H1 (cell line): ENCODE measurements at regions not wholly inside any gene's neighbourhood (a gene's known extent, or its start where the extent isn't known, plus 50 kb on each side); places are given as distances from the start of the nearest gene placed in this dataset.
"Not testable (repeated sequence)": the region's sequence is repeated elsewhere in the genome, so short reads cannot be mapped to it uniquely, and the experiment has no call there.

Experiments used
- CTCF ChIA-PET: fragments of 300-600 bp; sonication (Branson Sonifier 250); formaldehyde crosslinking; loops from one replicate; lab custom pipeline; 2021; ENCODE audit not compliant: partially characterized antibody; lab: Charles Lee
- POLR2A ChIA-PET: fragments of 300-600 bp; sonication (Branson Sonifier 250); formaldehyde crosslinking; loops from one replicate; lab custom pipeline; 2021; ENCODE audit warnings: inconsistent platforms; ENCODE audit not compliant: partially characterized antibody; lab: Charles Lee
- DNase-seq, 2 experiments: peaks; one replicate each; pipeline versions ENCODE4 v3.0.0 to v3.0.0-alpha.2; 2010 to 2022; ENCODE audit warnings: low spot score in 2 of 2, low read depth in 1 of 2, mixed read lengths in 1 of 2
- FAIRE-seq: peaks from 2 replicates; lab custom pipeline; 2011; peaks lifted over from hg19 to GRCh38; lab: Jason Lieb, UNC
- H2AFZ ChIP-seq: 2 replicates; pipeline ENCODE4 v1.8.1; 2012; ENCODE audit warnings: low read length, inconsistent platforms
- H2AK5ac ChIP-seq: 2 replicates; pipeline ENCODE4 v1.6.1; 2013; ENCODE audit warnings: low read depth, low read length
- H2BK120ac ChIP-seq: replicated peaks from 2 replicates; pipeline ENCODE3; 2013; ENCODE audit warnings: low read depth, low read length, inconsistent platforms
- H2BK12ac ChIP-seq: 2 replicates; pipeline ENCODE4 v1.6.1; 2013; ENCODE audit warnings: low read depth, low read length
- H2BK15ac ChIP-seq: 2 replicates; pipeline ENCODE4 v1.6.1; 2013; ENCODE audit warnings: low read length
- H2BK20ac ChIP-seq: 2 replicates; pipeline ENCODE4 v1.6.1; 2013; ENCODE audit warnings: low read length
- H2BK5ac ChIP-seq: 2 replicates; pipeline ENCODE4 v1.6.1; 2013; ENCODE audit warnings: low read depth, low read length
- H3K14ac ChIP-seq: 2 replicates; pipeline ENCODE4 v1.6.1; 2013; ENCODE audit warnings: inconsistent platforms; ENCODE audit not compliant: insufficient read length
- H3K18ac ChIP-seq: 2 replicates; pipeline ENCODE4 v1.6.1; 2013; ENCODE audit warnings: low read length; ENCODE audit errors: extremely low read depth
- H3K23ac ChIP-seq: 2 replicates; pipeline ENCODE4 v1.6.1; 2013; ENCODE audit warnings: inconsistent platforms; ENCODE audit not compliant: insufficient read length
- H3K23me2 ChIP-seq: 2 replicates; pipeline ENCODE4 v1.6.1; 2013; ENCODE audit warnings: low read depth, low read length
- H3K27ac ChIP-seq: 2 replicates; pipeline ENCODE4 v1.6.1; 2011; ENCODE audit warnings: low read depth, low read length, inconsistent platforms
- H3K27me3 ChIP-seq, 4 experiments: replicated peaks in 1 of 4; 1 replicate in 1 of 4; 2 replicates in 3 of 4; pipeline versions ENCODE4 v1.6.1 to v1.8.1; 2011 to 2013; ENCODE audit warnings: low read length in 3 of 4, mild to moderate bottlenecking in 3 of 4, inconsistent platforms in 2 of 4, mixed read lengths in 2 of 4, moderate library complexity in 1 of 4; ENCODE audit not compliant: control insufficient read depth in 3 of 4, insufficient read depth in 3 of 4; ENCODE audit errors: extremely low read depth in 1 of 4
- H3K36me3 ChIP-seq, 4 experiments: 2 replicates each; pipeline versions ENCODE4 v1.6.1 to v1.8.1; 2011 to 2013; ENCODE audit warnings: mild to moderate bottlenecking in 4 of 4, low read length in 3 of 4, moderate library complexity in 2 of 4, control low read depth in 1 of 4, inconsistent platforms in 1 of 4; ENCODE audit not compliant: insufficient read depth in 4 of 4, control insufficient read depth in 2 of 4
- H3K4ac ChIP-seq: replicated peaks from 2 replicates; pipeline ENCODE3; 2013; ENCODE audit warnings: low read length, low read depth, mixed read lengths, inconsistent platforms; ENCODE audit not compliant: insufficient read length
- H3K4me1 ChIP-seq, 4 experiments: replicated peaks in 1 of 4; 1 replicate in 1 of 4; 2 replicates in 3 of 4; pipeline versions ENCODE4 v1.6.1 to v1.8.1; 2011 to 2013; ENCODE audit warnings: low read length in 3 of 4, inconsistent platforms in 2 of 4, mixed read lengths in 1 of 4; ENCODE audit not compliant: insufficient read depth in 4 of 4, control insufficient read depth in 3 of 4
- H3K4me2 ChIP-seq, 2 experiments: 2 replicates each; pipeline versions ENCODE4 v1.6.1 to v1.8.1; 2011 to 2013; ENCODE audit warnings: low read depth in 2 of 2, low read length in 2 of 2, control low read depth in 1 of 2, inconsistent platforms in 1 of 2, mild to moderate bottlenecking in 1 of 2; ENCODE audit not compliant: insufficient read depth in 1 of 2
- H3K4me3 ChIP-seq, 4 experiments: fragments of 200-600, 300-600 bp in 1 of 4; sonication (generic), shearing (Covaris generic), sonication (Bioruptor Twin) in 1 of 4; 2 replicates each; pipeline versions ENCODE4 v1.5.1 to v1.8.1; 2011 to 2016; ENCODE audit warnings: low read length in 4 of 4, low read depth in 3 of 4, control low read depth in 2 of 4, inconsistent platforms in 2 of 4, mild to moderate bottlenecking in 2 of 4, mixed read lengths in 1 of 4, moderate library complexity in 1 of 4; ENCODE audit not compliant: insufficient read depth in 2 of 4; ENCODE audit errors: extremely low read depth in 1 of 4
- H3K56ac ChIP-seq: replicated peaks from 2 replicates; pipeline ENCODE3; 2013; ENCODE audit warnings: low read depth, mild to moderate bottlenecking, mixed read lengths, low read length, inconsistent platforms; ENCODE audit not compliant: insufficient read length
- H3K79me1 ChIP-seq: 2 replicates; pipeline ENCODE4 v1.6.1; 2013; ENCODE audit warnings: low read depth, low read length, control low read depth
- H3K79me2 ChIP-seq, 2 experiments: 2 replicates each; pipeline versions ENCODE4 v1.6.1 to v1.8.1; 2012 to 2013; ENCODE audit warnings: low read length in 2 of 2, mild to moderate bottlenecking in 2 of 2, inconsistent platforms in 1 of 2; ENCODE audit not compliant: insufficient read depth in 2 of 2, control insufficient read depth in 1 of 2
- H3K9ac ChIP-seq, 4 experiments: replicated peaks in 1 of 4; 1 replicate in 1 of 4; 2 replicates in 3 of 4; pipeline versions ENCODE4 v1.6.1 to v1.8.1; 2011 to 2013; ENCODE audit warnings: low read depth in 3 of 4, low read length in 3 of 4, control low read depth in 2 of 4, mild to moderate bottlenecking in 2 of 4, moderate library complexity in 2 of 4, inconsistent platforms in 1 of 4; ENCODE audit errors: extremely low read depth in 1 of 4
- H3K9me3 ChIP-seq, 2 experiments: 2 replicates each; pipeline versions ENCODE4 v1.6.1 to v1.8.1; 2012 to 2013; ENCODE audit warnings: mild to moderate bottlenecking in 2 of 2, moderate library complexity in 2 of 2, control low read depth in 1 of 2, inconsistent platforms in 1 of 2, low read depth in 1 of 2, low read length in 1 of 2, mixed read lengths in 1 of 2; ENCODE audit not compliant: insufficient read depth in 2 of 2
- H4K20me1 ChIP-seq, 2 experiments: replicated peaks in 1 of 2; 2 replicates each; pipeline versions ENCODE3 to v1.8.1; 2011 to 2013; ENCODE audit warnings: inconsistent platforms in 2 of 2, low read length in 2 of 2, mild to moderate bottlenecking in 1 of 2; ENCODE audit not compliant: insufficient read depth in 2 of 2, control insufficient read depth in 1 of 2
- H4K5ac ChIP-seq: 2 replicates; pipeline ENCODE4 v1.6.1; 2013; ENCODE audit warnings: low read length, low read depth, mixed read lengths, inconsistent platforms; ENCODE audit not compliant: insufficient read length
- H4K8ac ChIP-seq: 2 replicates; pipeline ENCODE4 v1.8.0; 2013; ENCODE audit warnings: mild to moderate bottlenecking, moderate library complexity, low read length, inconsistent platforms; ENCODE audit not compliant: insufficient read depth; ENCODE audit errors: extremely low read depth
- H4K91ac ChIP-seq: replicated peaks from 2 replicates; pipeline ENCODE3; 2013; ENCODE audit warnings: low read length, mixed read lengths, inconsistent platforms; ENCODE audit not compliant: insufficient read length
- WGBS, 2 experiments: shearing (Covaris generic) in 1 of 2; methylation state at CpG; one replicate each; pipeline versions ENCODE4 v1.1.6 to v1.1.7; 2013 to 2015; ENCODE audit warnings: low lambda C conversion rate in 2 of 2, mixed read lengths in 2 of 2, inconsistent platforms in 1 of 2, low coverage in 1 of 2, missing lambda C conversion rate in 1 of 2; ENCODE audit not compliant: insufficient replicate concordance in 2 of 2, insufficient coverage in 1 of 2, insufficient read length in 1 of 2; ENCODE audit errors: extremely low coverage in 1 of 2, missing lambda C conversion rate in 1 of 2; 5-methylcytosine and 5-hydroxymethylcytosine counted together

DNA sequence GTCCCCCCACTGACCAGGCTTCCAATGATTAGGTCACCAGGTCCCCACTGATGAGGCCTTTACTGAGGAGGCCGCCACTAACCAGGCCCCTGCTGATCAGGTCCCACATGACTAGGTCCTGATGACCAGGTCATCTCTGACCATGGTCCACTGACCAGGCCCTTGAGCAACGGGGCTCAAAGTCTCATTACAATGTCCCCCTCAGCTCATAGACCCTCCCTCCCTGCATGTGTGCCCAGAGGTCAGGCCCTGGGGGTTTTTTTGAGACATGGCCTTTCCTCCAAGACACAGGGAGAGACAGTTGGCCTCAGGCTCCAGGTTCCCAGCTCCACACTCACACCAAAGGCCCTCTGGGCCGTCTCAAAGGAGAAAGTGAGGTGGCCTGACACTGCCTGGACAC, 250.4 kb downstream of the CWH43 start:
- H3K4me1 ChIP-seq, H3K4me3 ChIP-seq, H3K14ac ChIP-seq, H4K8ac ChIP-seq, H2BK12ac ChIP-seq, H2AK5ac ChIP-seq, H2BK15ac ChIP-seq, H3K23me2 ChIP-seq, H3K4me2 ChIP-seq, CTCF ChIA-PET, H2BK120ac ChIP-seq, H3K18ac ChIP-seq, H2BK5ac ChIP-seq, H3K4ac ChIP-seq, H2BK20ac ChIP-seq, FAIRE-seq, H3K27me3 ChIP-seq, H2AFZ ChIP-seq, H4K5ac ChIP-seq, H3K36me3 ChIP-seq, POLR2A ChIA-PET, H3K23ac ChIP-seq, H3K56ac ChIP-seq, H3K27ac ChIP-seq, H3K79me2 ChIP-seq, H3K79me1 ChIP-seq, H4K91ac ChIP-seq, DNase-seq, H3K9ac ChIP-seq, H4K20me1 ChIP-seq: not testable (repeated sequence)
- WGBS, 2 experiments: 58% methylated on average over 3 of the region's 3 CpGs; no CpG with 5 or more reads in 1 of the 2 experiments
- peaks cover 22 to 40% of the 10 kb centered on the region in 2 experiments for H3K9me3 ChIP-seq

DNA sequence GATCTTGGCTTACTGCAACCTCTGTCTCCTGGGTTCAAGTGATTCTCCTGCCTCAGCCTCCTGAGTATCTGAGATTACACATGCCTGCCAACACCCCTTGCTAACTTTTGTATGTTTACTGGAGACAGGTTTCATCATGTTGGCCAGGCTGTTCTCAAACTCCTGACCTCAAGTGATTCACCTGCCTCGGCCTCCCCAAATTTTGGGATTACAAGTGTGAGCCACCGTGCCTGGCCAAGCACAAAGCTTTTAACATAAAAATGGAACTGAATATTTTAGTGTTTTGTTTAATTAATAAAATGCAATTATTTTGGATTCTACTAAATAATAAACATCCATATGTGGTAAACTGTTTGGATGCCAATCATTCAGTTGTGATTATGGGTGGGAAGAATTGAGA, 255.2 kb downstream of the CWH43 start:
- H2BK20ac ChIP-seq, H3K36me3 ChIP-seq, H3K4me1 ChIP-seq, H3K27ac ChIP-seq, POLR2A ChIA-PET, H2BK12ac ChIP-seq, CTCF ChIA-PET, H3K79me2 ChIP-seq, H4K8ac ChIP-seq, H3K14ac ChIP-seq, H3K4ac ChIP-seq, H3K4me2 ChIP-seq, H4K5ac ChIP-seq, H3K18ac ChIP-seq, H3K9ac ChIP-seq, H3K4me3 ChIP-seq, H2BK120ac ChIP-seq, H4K20me1 ChIP-seq, H2BK5ac ChIP-seq, DNase-seq, H3K23ac ChIP-seq, H3K27me3 ChIP-seq, H2AFZ ChIP-seq, H3K23me2 ChIP-seq, H4K91ac ChIP-seq, H3K56ac ChIP-seq, H3K79me1 ChIP-seq, FAIRE-seq, H2AK5ac ChIP-seq, H2BK15ac ChIP-seq: not testable (repeated sequence)
- peaks cover 14 to 15% of the 10 kb centered on the region in 2 experiments for H3K9me3 ChIP-seq
- 71% methylated on average over 2 of the region's 2 CpGs; no CpG with 5 or more reads in 1 of the 2 experiments for WGBS, 2 experiments
